ENCODE measurements at regions not wholly inside any gene's neighbourhood (a gene's known extent, or its start where the extent isn't known, plus 50 kb on each side); places are given as distances from the start of the nearest gene placed in this dataset.
"Not testable (repeated sequence)": the region's sequence is repeated elsewhere in the genome, so short reads cannot be mapped to it uniquely, and the experiment has no call there.

GRCh38 chr19:20422216-20423205 lies 143.1 kb downstream of the ZNF737 start:
- peaks cover 38% of the 10 kb centered on the region for H3K36me3 Mint-ChIP-seq
- peaks cover 21% of the 10 kb centered on the region for H3K4me1 Mint-ChIP-seq
- H3K27ac Mint-ChIP-seq: peak overlapping the region; percentile 95
- peaks cover 3% of the 10 kb centered on the region for H3K9me3 Mint-ChIP-seq
- peak overlapping the region; percentile 15 for H3K4me3 Mint-ChIP-seq
- no peaks in the 10 kb centered on the region for H3K27me3 Mint-ChIP-seq
- no peak for ATAC-seq

- Mint-ChIP-seq H3K27ac (no peak overlapping the region), H3K4me1 (peaks cover 9% of the 10 kb centered on the region), H3K9me3 (no peaks in the 10 kb centered on the region), H3K36me3 (peaks cover 76% of the 10 kb centered on the region), H3K4me3 (no peak overlapping the region), H3K27me3 (no peaks in the 10 kb centered on the region)
- ATAC-seq: no peak
Measured at GRCh38 chr19:20416661-20417060, 148.9 kb downstream of the ZNF737 start.

- Mint-ChIP-seq H3K27ac (no peak overlapping the region), H3K4me1 (no peaks in the 10 kb centered on the region), H3K9me3 (no peaks in the 10 kb centered on the region), H3K27me3 (no peaks in the 10 kb centered on the region), H3K36me3 (peaks cover 75% of the 10 kb centered on the region), H3K4me3 (no peak overlapping the region)
- ATAC-seq: no peak
Measured at GRCh38 chr19:20414120-20414519, 151.5 kb downstream of the ZNF737 start.

GRCh38 chr19:20413705-20414104 lies 151.9 kb downstream of the ZNF737 start:
- Mint-ChIP-seq H3K9me3 (no peaks in the 10 kb centered on the region), H3K36me3 (peaks cover 74% of the 10 kb centered on the region), H3K27me3 (no peaks in the 10 kb centered on the region), H3K4me1 (no peaks in the 10 kb centered on the region), H3K4me3 (no peak overlapping the region), H3K27ac (no peak overlapping the region)
- ATAC-seq: no peak

- Mint-ChIP-seq H3K27ac (no peak overlapping the region), H3K9me3 (no peaks in the 10 kb centered on the region), H3K27me3 (no peaks in the 10 kb centered on the region), H3K4me1 (no peaks in the 10 kb centered on the region), H3K36me3 (peaks cover 71% of the 10 kb centered on the region), H3K4me3 (no peak overlapping the region)
- ATAC-seq: no peak
Measured at GRCh38 chr19:20412846-20413245, 152.7 kb downstream of the ZNF737 start.

GRCh38 chr19:20397292-20397691 lies 168.3 kb downstream of the ZNF737 start:
- Mint-ChIP-seq H3K4me3 (no peak overlapping the region), H3K9me3 (peaks cover 29% of the 10 kb centered on the region)
- ATAC-seq: no peak

GRCh38 chr19:20388706-20389225 lies 176.8 kb downstream of the ZNF737 start:
- H3K36me3 Mint-ChIP-seq: peaks cover 9% of the 10 kb centered on the region
- no peaks in the 10 kb centered on the region for H3K4me1 Mint-ChIP-seq
- H3K27ac Mint-ChIP-seq: no peak overlapping the region
- H3K9me3 Mint-ChIP-seq: peaks cover 11% of the 10 kb centered on the region
- H3K4me3 Mint-ChIP-seq: no peak overlapping the region
- ATAC-seq: no peak
- H3K27me3 Mint-ChIP-seq: no peaks in the 10 kb centered on the region

More at GRCh38 chr19:20397292-20397691, 168.3 kb downstream of the ZNF737 start:
- H3K27ac Mint-ChIP-seq: no peak overlapping the region
- peaks cover 37% of the 10 kb centered on the region for H3K36me3 Mint-ChIP-seq
- no peaks in the 10 kb centered on the region for H3K4me1 Mint-ChIP-seq
- H3K27me3 Mint-ChIP-seq: no peaks in the 10 kb centered on the region

GRCh38 chr19:20385061-20385460 lies 180.5 kb downstream of the ZNF737 start:
- H3K9me3 Mint-ChIP-seq: peaks cover 13% of the 10 kb centered on the region
- peaks cover 9% of the 10 kb centered on the region for H3K36me3 Mint-ChIP-seq
- no peak overlapping the region for H3K27ac Mint-ChIP-seq
- H3K27me3 Mint-ChIP-seq: no peaks in the 10 kb centered on the region
- no peak for ATAC-seq
- no peaks in the 10 kb centered on the region for H3K4me1 Mint-ChIP-seq
- H3K4me3 Mint-ChIP-seq: no peak overlapping the region

- Mint-ChIP-seq H3K4me3 (no peak overlapping the region), H3K36me3 (no peaks in the 10 kb centered on the region), H3K4me1 (no peaks in the 10 kb centered on the region), H3K9me3 (peaks cover 4% of the 10 kb centered on the region), H3K27me3 (no peaks in the 10 kb centered on the region), H3K27ac (no peak overlapping the region)
- ATAC-seq: no peak
Measured at GRCh38 chr19:20371911-20372310, 193.7 kb downstream of the ZNF737 start.

- not testable (repeated sequence) for ATAC-seq, H3K4me3 Mint-ChIP-seq, H3K4me1 Mint-ChIP-seq, H3K27ac Mint-ChIP-seq, H3K9me3 Mint-ChIP-seq, H3K27me3 Mint-ChIP-seq, H3K36me3 Mint-ChIP-seq
Measured at GRCh38 chr19:20371304-20371703, 194.3 kb downstream of the ZNF737 start.

- no peak overlapping the region for H3K4me3 Mint-ChIP-seq
- H3K27ac Mint-ChIP-seq: no peak overlapping the region
- no peaks in the 10 kb centered on the region for H3K36me3 Mint-ChIP-seq
- ATAC-seq: no peak
- peaks cover 4% of the 10 kb centered on the region for H3K9me3 Mint-ChIP-seq
- H3K4me1 Mint-ChIP-seq: no peaks in the 10 kb centered on the region
- no peaks in the 10 kb centered on the region for H3K27me3 Mint-ChIP-seq
Measured at GRCh38 chr19:20367811-20368294, 197.7 kb downstream of the ZNF737 start.

GRCh38 chr19:20365146-20365545 lies 198.1 kb downstream of the ZNF486 start:
- Mint-ChIP-seq H3K4me1 (no peaks in the 10 kb centered on the region), H3K4me3 (no peak overlapping the region), H3K36me3 (no peaks in the 10 kb centered on the region), H3K27me3 (no peaks in the 10 kb centered on the region), H3K9me3 (peaks cover 9% of the 10 kb centered on the region), H3K27ac (no peak overlapping the region)
- ATAC-seq: no peak

GRCh38 chr19:20359933-20360720 lies 193.1 kb downstream of the ZNF486 start:
- no peak for ATAC-seq
- Mint-ChIP-seq H3K36me3 (no peaks in the 10 kb centered on the region), H3K9me3 (peaks cover 23% of the 10 kb centered on the region), H3K4me1 (no peaks in the 10 kb centered on the region), H3K4me3 (no peak overlapping the region), H3K27me3 (no peaks in the 10 kb centered on the region), H3K27ac (no peak overlapping the region)

GRCh38 chr19:20358841-20359465 lies 191.9 kb downstream of the ZNF486 start:
- not testable (repeated sequence) for H3K4me3 Mint-ChIP-seq, H3K36me3 Mint-ChIP-seq, H3K4me1 Mint-ChIP-seq, ATAC-seq, H3K27me3 Mint-ChIP-seq, H3K27ac Mint-ChIP-seq
- H3K9me3 Mint-ChIP-seq: peaks cover 19% of the 10 kb centered on the region

- Mint-ChIP-seq H3K4me1 (no peaks in the 10 kb centered on the region), H3K27ac (no peak overlapping the region), H3K4me3 (no peak overlapping the region), H3K36me3 (no peaks in the 10 kb centered on the region), H3K9me3 (peaks cover 19% of the 10 kb centered on the region), H3K27me3 (no peaks in the 10 kb centered on the region)
- no peak for ATAC-seq
Measured at GRCh38 chr19:20357921-20358320, 190.9 kb downstream of the ZNF486 start.
